NCI-H2029 (cell line): ENCODE measurements at regions not wholly inside any gene's neighbourhood (a gene's known extent, or its start where the extent isn't known, plus 50 kb on each side); places are given as distances from the start of the nearest gene placed in this dataset.
"Not testable (repeated sequence)": the region's sequence is repeated elsewhere in the genome, so short reads cannot be mapped to it uniquely, and the experiment has no call there.

Experiments used
- DNase-seq: peaks from one replicate; lab custom pipeline; 2025; lab: John Stamatoyannopoulos, UW

DNA sequence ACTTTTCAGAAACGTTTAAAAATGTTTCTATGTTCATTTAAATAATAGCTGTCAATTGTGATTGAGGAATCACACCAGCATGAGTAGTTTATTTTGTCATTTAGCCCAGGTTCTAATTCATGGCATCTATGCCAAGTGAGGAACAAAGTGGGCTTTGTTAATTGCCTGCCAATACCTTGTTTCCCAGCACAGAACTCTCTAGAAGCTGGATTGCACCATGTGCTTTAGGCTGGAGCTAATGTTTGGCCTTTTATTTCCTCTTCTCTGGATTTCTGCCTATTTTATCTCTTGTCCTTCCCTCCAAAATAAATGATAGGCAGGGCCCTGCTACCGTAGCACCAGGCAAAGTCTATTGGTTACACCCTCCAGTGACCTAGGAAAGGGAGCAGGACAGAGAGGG, 109.9 kb upstream of the ITGB1 start:
- no peak for DNase-seq

DNA sequence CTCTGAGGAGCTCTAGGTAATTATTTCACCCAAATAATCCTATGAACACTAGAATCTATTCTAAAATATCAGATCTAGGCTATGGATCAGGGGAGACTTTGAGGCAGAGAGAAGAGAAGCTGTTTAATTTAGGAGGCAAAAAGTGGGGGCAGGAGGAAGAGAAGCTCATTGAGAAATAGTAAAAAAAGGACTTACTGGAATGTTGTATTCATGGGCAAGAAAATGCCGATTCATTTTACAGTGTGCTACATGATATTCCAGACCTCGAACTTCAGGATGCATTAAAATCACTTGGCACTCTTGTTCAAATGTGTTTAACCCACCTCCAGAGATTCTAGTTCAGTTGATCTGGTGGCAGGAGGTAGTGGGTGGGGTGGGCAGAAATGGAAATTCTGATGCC, 109.5 kb upstream of the ITGB1 start:
- no peak for DNase-seq

- DNase-seq, result no peak
Observed at GRCh38 chr10:33066558-33067236, 108.7 kb upstream of the ITGB1 start.

DNA sequence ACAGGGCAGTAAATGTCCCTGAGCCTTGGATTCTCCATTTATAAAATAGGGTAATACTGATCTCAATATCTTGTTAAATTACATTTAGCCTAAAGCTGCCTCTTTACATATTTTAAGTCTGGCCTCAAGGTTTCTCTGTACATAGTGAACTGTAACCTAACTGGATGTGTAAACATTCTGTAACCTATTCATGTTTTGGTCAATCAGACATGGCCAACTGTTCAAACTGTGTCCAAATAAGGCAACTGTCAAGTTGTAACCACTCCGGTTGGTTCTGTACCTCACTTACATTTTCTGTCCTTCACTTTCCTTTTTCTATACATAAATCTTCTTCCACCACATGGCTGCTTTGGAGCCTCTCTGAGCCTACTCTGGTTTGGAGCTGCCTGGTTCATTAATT, 107.1 kb upstream of the ITGB1 start:
- no peak for DNase-seq

GRCh38 chr10:33064706-33065105, 106.7 kb upstream of the ITGB1 start:
- no peak for DNase-seq

- no peak for DNase-seq
Observed at GRCh38 chr10:33057620-33058019, 99.6 kb upstream of the ITGB1 start.

- DNase-seq, result no peak
Observed at GRCh38 chr10:33056828-33057596, 99.0 kb upstream of the ITGB1 start.

DNA sequence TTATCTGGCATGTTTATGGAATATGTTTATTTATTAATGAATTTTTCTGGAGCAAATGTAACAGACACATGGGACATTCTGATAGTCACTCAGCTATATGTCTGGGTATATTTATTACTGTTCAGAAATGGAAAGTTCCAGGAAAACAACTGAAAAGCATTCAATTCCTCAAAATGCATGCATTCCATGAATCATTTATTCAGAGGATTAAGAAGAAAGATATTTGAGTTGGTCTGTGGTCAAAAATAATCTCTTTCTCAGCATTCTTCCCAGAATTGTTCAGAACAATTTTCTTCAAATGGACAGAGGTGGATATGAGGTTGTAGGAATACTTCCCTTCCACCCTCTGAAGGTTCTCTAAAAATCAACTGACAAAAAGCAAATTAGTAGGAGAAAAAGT, 97.6 kb upstream of the ITGB1 start:
- DNase-seq, result no peak

DNA sequence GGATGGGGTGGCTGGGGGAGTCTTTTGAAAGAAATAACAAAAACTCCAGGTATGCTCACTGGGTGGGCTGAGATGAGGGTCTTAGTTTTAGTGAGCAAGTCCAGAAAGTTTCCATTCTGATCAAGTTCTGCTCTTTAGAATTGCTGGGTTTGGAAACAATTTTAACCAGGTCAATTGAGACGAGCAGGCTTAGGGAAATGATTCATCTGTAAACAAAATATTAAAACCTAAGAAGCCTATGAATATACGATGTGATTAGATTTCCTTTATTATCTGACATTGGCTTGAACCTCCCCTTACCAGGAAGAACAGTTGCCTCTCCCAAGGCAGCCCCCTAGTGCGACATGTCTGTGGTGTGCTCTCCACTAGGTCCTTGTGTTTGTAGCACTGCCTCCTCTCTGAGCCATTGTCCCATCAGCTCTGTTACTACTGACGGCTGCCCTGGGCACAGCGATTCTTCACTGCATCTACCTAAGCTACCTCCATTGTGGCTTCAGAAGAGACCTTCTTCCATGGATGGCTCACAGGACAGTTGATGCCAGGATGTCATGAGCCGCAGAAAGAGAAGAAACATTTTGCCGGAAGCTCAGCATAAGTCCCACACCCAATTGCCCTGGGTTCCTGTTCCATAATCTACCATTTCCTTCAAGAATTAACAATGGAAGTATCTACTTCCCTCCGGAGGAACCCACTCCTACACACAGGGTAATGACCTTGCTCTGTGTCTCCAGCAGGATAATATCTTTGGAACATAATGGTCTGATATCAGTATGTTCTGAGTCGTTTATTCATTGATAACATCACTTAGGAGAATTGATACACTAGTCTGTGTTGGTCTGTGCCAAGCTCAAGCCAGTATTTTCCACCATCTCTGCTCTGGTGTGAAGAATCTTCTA, 95.1 kb upstream of the ITGB1 start:
- no peak for DNase-seq

- DNase-seq, result no peak
Observed at GRCh38 chr10:33052263-33052875, 94.3 kb upstream of the ITGB1 start.

GRCh38 chr10:33049963-33050920, 92.2 kb upstream of the ITGB1 start:
- DNase-seq, result not testable (repeated sequence)

DNA sequence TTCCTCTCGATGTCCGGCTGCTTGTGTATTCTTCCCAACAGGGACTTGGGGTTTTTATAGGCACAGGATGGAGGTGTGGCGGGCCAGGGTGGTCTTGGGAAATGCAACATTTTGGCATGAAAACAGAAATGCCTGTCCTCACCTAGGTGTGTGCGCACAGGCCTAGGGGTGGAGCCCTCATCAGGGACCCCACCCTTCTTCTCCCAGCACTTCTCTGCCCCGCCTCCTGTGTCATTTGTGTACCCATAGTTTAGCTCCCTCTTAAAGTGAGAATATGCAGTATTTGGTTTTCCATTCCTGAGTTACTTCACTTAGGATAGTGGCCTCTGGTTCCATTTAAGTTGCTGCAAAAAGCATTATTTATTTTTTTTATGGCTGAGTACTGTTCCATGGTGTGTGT, 90.2 kb upstream of the ITGB1 start:
- no peak for DNase-seq

- DNase-seq, result no peak
Observed at GRCh38 chr10:33047655-33048054, 89.6 kb upstream of the ITGB1 start.

DNA sequence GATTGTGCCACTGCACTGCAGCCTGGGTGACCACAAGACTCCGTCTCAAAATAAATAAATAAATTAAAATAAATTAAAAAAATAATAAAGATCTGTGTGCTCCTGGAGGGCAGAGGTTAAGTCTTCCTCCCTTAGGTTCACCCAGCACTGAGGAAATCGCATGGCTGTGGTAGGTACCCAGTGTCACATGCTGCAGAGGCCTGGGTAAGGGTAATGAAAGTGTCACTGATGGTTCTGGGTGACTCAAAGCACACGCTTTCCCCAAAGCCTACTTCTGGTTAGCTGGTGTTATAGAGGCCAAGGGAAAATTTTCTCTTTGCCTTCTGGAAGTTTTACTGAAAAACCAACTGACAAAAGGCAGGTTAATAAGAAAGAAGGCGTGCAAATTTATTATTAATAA, 88.8 kb upstream of the ITGB1 start:
- DNase-seq, result no peak

- DNase-seq, result no peak
Observed at GRCh38 chr10:33045421-33045820, 87.4 kb upstream of the ITGB1 start.

- no peak for DNase-seq
Observed at GRCh38 chr10:33042565-33042964, 84.5 kb upstream of the ITGB1 start.

DNA sequence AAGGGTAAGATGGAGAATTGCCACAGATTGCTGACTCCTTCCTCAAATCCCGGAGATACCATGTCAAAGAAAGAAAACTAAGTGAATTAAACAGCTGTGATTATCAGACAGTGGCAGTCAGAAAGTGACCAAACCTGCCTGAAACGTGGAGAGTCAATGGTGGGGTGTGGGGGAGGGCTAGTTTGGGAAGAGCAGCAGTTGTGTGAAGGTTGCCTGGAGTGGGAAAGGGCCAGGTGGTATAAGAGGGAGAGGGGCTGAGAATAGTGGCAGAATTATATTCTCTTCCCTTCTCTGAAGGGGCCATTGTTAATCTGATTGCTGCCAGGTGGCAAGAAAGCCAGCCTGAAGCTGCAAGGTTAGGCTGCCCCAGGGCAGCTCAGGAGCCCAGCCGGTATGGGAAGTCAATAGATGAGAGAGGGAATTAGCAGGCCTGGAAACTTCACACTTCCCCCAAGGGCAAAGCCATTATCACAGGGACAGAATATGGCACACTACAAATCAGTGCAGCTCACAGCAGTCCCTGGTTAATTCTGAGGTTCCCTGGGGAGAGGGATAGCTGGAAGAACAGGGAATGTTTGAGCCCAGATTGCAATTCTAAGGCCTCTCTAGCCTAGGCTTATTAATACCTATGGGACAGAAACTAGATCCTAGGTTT, 83.9 kb upstream of the ITGB1 start:
- DNase-seq, result no peak

DNA sequence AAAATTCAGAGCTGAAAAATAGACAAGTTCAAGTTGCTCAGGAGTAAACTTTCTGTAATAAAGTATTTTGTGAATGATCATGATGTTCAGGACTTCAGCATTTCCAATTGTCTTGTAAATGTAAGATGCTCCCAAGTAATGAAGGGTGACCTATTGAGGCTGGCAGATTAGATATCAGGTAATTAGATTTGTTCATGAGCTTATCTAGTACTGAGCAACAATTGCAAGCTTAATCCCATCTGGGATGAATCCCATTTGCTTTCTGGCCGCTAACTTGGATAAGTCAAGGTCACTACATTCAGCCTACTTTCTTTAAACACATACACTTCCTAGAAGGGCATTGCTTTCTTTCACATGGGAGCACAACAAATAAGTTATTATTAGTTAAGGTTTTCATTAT, 82.4 kb upstream of the ITGB1 start:
- DNase-seq, result no peak

- DNase-seq, result no peak
Observed at GRCh38 chr10:33039181-33039580, 81.2 kb upstream of the ITGB1 start.

DNA sequence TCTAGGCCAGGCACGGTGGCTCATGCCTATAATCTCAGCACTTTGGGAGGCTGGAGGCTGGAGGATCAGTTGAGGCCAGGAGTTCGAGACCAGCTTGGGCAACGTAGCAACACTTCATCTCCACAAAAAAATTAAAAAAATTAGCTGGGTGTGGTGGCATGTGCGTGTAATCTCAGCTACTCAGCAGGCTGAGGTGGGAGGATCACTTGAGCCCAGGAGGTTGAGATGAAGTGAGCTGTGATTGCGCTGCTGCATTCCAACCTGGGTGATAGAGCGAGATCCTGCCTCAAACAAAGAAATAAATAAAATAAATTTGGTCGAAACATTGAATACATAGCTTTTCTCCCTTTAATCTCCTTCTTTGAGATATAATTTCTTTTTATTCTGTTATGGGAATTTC, 80.6 kb upstream of the ITGB1 start:
- no peak for DNase-seq

- no peak for DNase-seq
Observed at GRCh38 chr10:33037726-33038125, 79.7 kb upstream of the ITGB1 start.
